K562 (cell line): ENCODE measurements at regions not wholly inside any gene's neighbourhood (a gene's known extent, or its start where the extent isn't known, plus 50 kb on each side); places are given as distances from the start of the nearest gene placed in this dataset.

ENCODE experiments used
- ATAC-seq: fragments of 200-7000 bp; cut with Tn5 transposase; 3 replicates; pipeline ENCODE4 v1.9.1; 2020; ENCODE audit warnings: moderate library complexity
- BruUV-seq: library from RNA; stranded (reverse); fragments of 400-500 nt; replicated peaks from 2 replicates; lab custom pipeline; 2021; lab: Mats Ljungman, UMichigan
- CTCF ChIA-PET: fragments of 300-600 bp; formaldehyde crosslinking; extraction: SDS; loops from one replicate; lab custom pipeline; 2021; ENCODE audit warnings: low intra/inter-chr PET ratio; lab: Yijun Ruan, JAX
- POLR2A ChIA-PET: fragments of 300-600, 350-650 bp; sonication (Branson Sonifier 250); formaldehyde crosslinking; extraction: SDS; loops from one replicate; lab custom pipeline; 2021; ENCODE audit warnings: antibody characterized with exemption, inconsistent platforms; lab: Yijun Ruan, JAX
- DNase-seq, 4 experiments: peaks; one replicate each; pipeline versions ENCODE4 v3.0.0 to v3.0.0-alpha.2; 2011 to 2018; ENCODE audit warnings: low spot score in 3 of 4, mixed read lengths in 3 of 4; ENCODE audit errors: extremely low read depth in 1 of 4
- FAIRE-seq: peaks from 2 replicates; lab custom pipeline; 2011; peaks lifted over from hg19 to GRCh38; lab: Jason Lieb, UNC
- H2AFZ ChIP-seq: 2 replicates; pipeline ENCODE4 v1.6.0; 2011; ENCODE audit warnings: low read depth, low read length, control low read depth, inconsistent platforms
- H3K27ac ChIP-seq: fragments of 200-600 bp; 3 replicates; pipeline ENCODE4 v1.8.0; 2011; ENCODE audit warnings: low read depth, mild to moderate bottlenecking, control low read depth, inconsistent platforms, low read length, moderate library complexity, mixed read lengths; ENCODE audit errors: extremely low read depth
- H3K27me3 ChIP-seq, 2 experiments: fragments of 300-600 bp in 1 of 2; 2 replicates in 1 of 2; 3 replicates in 1 of 2; pipeline versions ENCODE4 v1.6.0 to v1.8.0; 2011; ENCODE audit warnings: inconsistent platforms in 2 of 2, low read length in 2 of 2, mild to moderate bottlenecking in 1 of 2, mixed read lengths in 1 of 2, moderate library complexity in 1 of 2; ENCODE audit not compliant: control insufficient read depth in 2 of 2, insufficient read depth in 2 of 2
- H3K36me3 ChIP-seq: fragments of 300-600 bp; 3 replicates; pipeline ENCODE4 v1.8.0; 2011; ENCODE audit warnings: mild to moderate bottlenecking, low read length, inconsistent platforms; ENCODE audit not compliant: control insufficient read depth, insufficient read depth
- H3K4me1 ChIP-seq, 2 experiments: fragments of 200-600 bp in 1 of 2; replicated peaks in 1 of 2; 2 replicates in 1 of 2; 3 replicates in 1 of 2; pipeline versions ENCODE4 v1.5.1 to v1.8.0; 2011; ENCODE audit warnings: inconsistent platforms in 2 of 2, low read length in 2 of 2, mild to moderate bottlenecking in 1 of 2, mixed read lengths in 1 of 2, moderate library complexity in 1 of 2; ENCODE audit not compliant: control insufficient read depth in 2 of 2, insufficient read depth in 2 of 2
- H3K4me2 ChIP-seq: 2 replicates; pipeline ENCODE4 v1.6.1; 2011; ENCODE audit warnings: low read length, control low read depth, inconsistent platforms, mixed read lengths; ENCODE audit not compliant: insufficient read depth
- H3K4me3 ChIP-seq: fragments of 200-600 bp; sonication (generic), shearing (Covaris generic); 2 replicates; pipeline ENCODE4 v1.5.1; 2016; ENCODE audit warnings: control low read depth, inconsistent platforms
- H3K79me2 ChIP-seq: fragments of 200-600 bp; 3 replicates; pipeline ENCODE4 v1.8.0; 2011; ENCODE audit warnings: low read length, inconsistent platforms; ENCODE audit not compliant: control insufficient read depth, insufficient read depth
- H3K9ac ChIP-seq, 2 experiments: 2 replicates each; pipeline versions ENCODE4 v1.6.0 to v1.6.1; 2011; ENCODE audit warnings: low read depth in 2 of 2, low read length in 2 of 2, control low read depth in 1 of 2, inconsistent platforms in 1 of 2, mild to moderate bottlenecking in 1 of 2, mixed read lengths in 1 of 2; ENCODE audit not compliant: insufficient read depth in 1 of 2
- H3K9me1 ChIP-seq: one replicate; pipeline ENCODE4 v1.6.0; 2011; ENCODE audit warnings: inconsistent platforms, mild to moderate bottlenecking, low read length, moderate library complexity; ENCODE audit not compliant: control insufficient read depth, insufficient read depth
- H3K9me3 ChIP-seq: replicated peaks from 2 replicates; pipeline ENCODE4 v1.5.1; 2011; ENCODE audit warnings: low read depth, low read length, inconsistent platforms; ENCODE audit not compliant: control insufficient read depth, insufficient read depth
- H4K20me1 ChIP-seq: replicated peaks from 2 replicates; pipeline ENCODE4 v1.6.1; 2011; ENCODE audit warnings: low read length, inconsistent platforms, mixed read lengths; ENCODE audit not compliant: control insufficient read depth, insufficient read depth
- ATF1 ChIP-seq, 2 experiments: fragments of 450-650 bp in 1 of 2; IDR thresholded peaks; 2 replicates each; pipeline ENCODE4 v1.6.1; 2016; ENCODE audit warnings: missing compliant biosample characterization in 1 of 2, missing genetic modification characterization in 1 of 2
- CEBPB ChIP-seq: fragments of 450-650 bp; IDR thresholded peaks from 2 replicates; pipeline ENCODE4 v1.6.1; 2016; ENCODE audit warnings: missing genetic modification characterization, missing compliant biosample characterization
- DPF2 ChIP-seq: fragments of 450-650 bp; IDR thresholded peaks from 2 replicates; pipeline ENCODE4 v1.6.1; 2016
- MTA1 ChIP-seq: fragments of 450-650 bp; IDR thresholded peaks from 2 replicates; pipeline ENCODE4 v1.6.1; 2017; ENCODE audit warnings: borderline replicate concordance
- SP1 ChIP-seq: sonication (generic); formaldehyde crosslinking; IDR thresholded peaks from 2 replicates; pipeline ENCODE4 v1.8.1; 2022; ENCODE audit warnings: mild to moderate bottlenecking, missing genetic modification reagents
- ZNF146 ChIP-seq: IDR thresholded peaks from one replicate; pipeline ENCODE4 v1.6.1; 2018; ENCODE audit warnings: missing compliant biosample characterization; ENCODE audit not compliant: unreplicated experiment
- ZNF830 ChIP-seq: fragments of 250-450 bp; sonication (Bioruptor Pico); IDR thresholded peaks from 2 replicates; pipeline ENCODE4 v1.5.0; 2021; ENCODE audit warnings: mild to moderate bottlenecking
- WGBS: fragments of 100-300 bp; shearing (Covaris generic); methylation state at CpG from one replicate; pipeline ENCODE4 v1.1.6; 2016; ENCODE audit warnings: low coverage, mixed read lengths; ENCODE audit not compliant: insufficient coverage; ENCODE audit errors: missing lambda C conversion rate; 5-methylcytosine and 5-hydroxymethylcytosine counted together
- in situ Hi-C: fragments of 300-500 bp; cut with MboI; formaldehyde crosslinking; loops from 4 replicates; pipeline ENCODE4 v1.15.0; 2018; ENCODE audit warnings: inconsistent platforms, mixed read lengths
- intact Hi-C: fragments of 100-400 bp; cut with micrococcal nuclease; formaldehyde crosslinking; loops from 2 replicates; pipeline ENCODE4 v1.14.2; 2022
- TF ChIP-seq, protein P1 (sequence below): fragments of 450-650 bp; IDR thresholded peaks from 2 replicates; pipeline ENCODE4 v1.6.1; 2017; ENCODE audit warnings: mild to moderate bottlenecking, moderate library complexity

DNA sequence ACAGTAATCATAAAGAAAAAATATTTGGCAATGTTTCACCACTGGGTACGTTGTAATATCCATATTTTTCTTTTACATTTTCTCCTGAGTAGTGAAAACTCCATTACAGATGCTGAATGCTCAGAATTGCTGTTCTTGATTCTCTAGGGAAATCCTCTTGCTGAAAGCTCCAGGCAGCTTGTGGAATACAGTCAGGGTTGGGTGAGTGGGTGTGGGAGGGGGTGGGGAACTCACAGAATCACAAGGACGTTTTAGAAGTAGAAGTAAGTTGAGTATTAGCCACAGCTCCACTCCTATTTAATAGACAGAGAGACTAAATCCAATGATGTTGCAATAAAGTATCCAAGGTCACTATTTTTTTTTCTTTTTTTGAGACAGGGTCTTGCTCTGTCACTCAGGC is 1270.9 kb downstream of the TYW1 start:
- Histone ChIP-seq H4K20me1 (no peaks in the 10 kb centered on the region), H3K4me2 (no peak overlapping the region), H3K9me3 (0 out of 2 replicates have a peak, but pooled peaks cover 2% of the 10 kb centered on the region), H3K9me1 (no peaks in the 10 kb centered on the region), H2AFZ (no peak overlapping the region), H3K9ac (no peak overlapping the region), H3K27me3 (no peaks in the 10 kb centered on the region), H3K79me2 (no peaks in the 10 kb centered on the region), H3K4me1 (no peaks in the 10 kb centered on the region), H3K36me3 (no peaks in the 10 kb centered on the region), H3K4me3 (no peak overlapping the region), H3K27ac (no peak overlapping the region)
- TF ChIP-seq MTA1: no peak
- 0 out of 2 replicates have a peak, but pooled peaks have one; percentile 6 for TF ChIP-seq CEBPB (tag)
- TF ChIP-seq DPF2: no peak
- no peak for TF ChIP-seq ATF1 (CRISPR knock-in tag; IDR thresholded peaks at IDR 0.05)
- no peak for TF ChIP-seq ATF1 (tag; IDR thresholded peaks at IDR 0.05)
- TF ChIP-seq SP1 (CRISPR knock-in tag): no peak
- TF ChIP-seq ZNF146 (CRISPR knock-in tag): no peak
- TF ChIP-seq, protein P1, sequence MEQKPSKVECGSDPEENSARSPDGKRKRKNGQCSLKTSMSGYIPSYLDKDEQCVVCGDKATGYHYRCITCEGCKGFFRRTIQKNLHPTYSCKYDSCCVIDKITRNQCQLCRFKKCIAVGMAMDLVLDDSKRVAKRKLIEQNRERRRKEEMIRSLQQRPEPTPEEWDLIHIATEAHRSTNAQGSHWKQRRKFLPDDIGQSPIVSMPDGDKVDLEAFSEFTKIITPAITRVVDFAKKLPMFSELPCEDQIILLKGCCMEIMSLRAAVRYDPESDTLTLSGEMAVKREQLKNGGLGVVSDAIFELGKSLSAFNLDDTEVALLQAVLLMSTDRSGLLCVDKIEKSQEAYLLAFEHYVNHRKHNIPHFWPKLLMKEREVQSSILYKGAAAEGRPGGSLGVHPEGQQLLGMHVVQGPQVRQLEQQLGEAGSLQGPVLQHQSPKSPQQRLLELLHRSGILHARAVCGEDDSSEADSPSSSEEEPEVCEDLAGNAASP: no peak
- TF ChIP-seq ZNF830 (CRISPR knock-in tag): no peak
- in situ Hi-C loops (no loop called here), intact Hi-C loops (no loop called here)
- 0% methylated on average over 2 of the region's 2 CpGs for WGBS
- ChIA-PET POLR2A (no interaction called here), CTCF (no interaction called here)
- FAIRE-seq (no peak), DNase-seq (no peak), ATAC-seq (no peak)
- BruUV-seq: no TSS peak
